Mucosa of rectum (tissue), 2 donors: ENCODE measurements at regions not wholly inside any gene's neighbourhood (a gene's known extent, or its start where the extent isn't known, plus 50 kb on each side); places are given as distances from the start of the nearest gene placed in this dataset.

Experiments
- H3K27ac ChIP-seq, 2 donors: one replicate each; pipeline ENCODE4 v1.7.0; 2013; ENCODE audit warnings: inconsistent platforms in 2 of 2, low read depth in 2 of 2, low read length in 2 of 2
- H3K27me3 ChIP-seq, 2 donors: one replicate each; pipeline ENCODE4 v1.7.0; 2013; ENCODE audit warnings: low read length in 2 of 2; ENCODE audit not compliant: control insufficient read depth in 2 of 2, insufficient read depth in 2 of 2
- H3K36me3 ChIP-seq, 2 donors: one replicate each; pipeline ENCODE4 v1.7.0; 2013; ENCODE audit warnings: low read length in 2 of 2; ENCODE audit not compliant: control insufficient read depth in 2 of 2, insufficient read depth in 2 of 2
- H3K4me1 ChIP-seq, 2 donors: one replicate each; pipeline ENCODE4 v1.7.0; 2013; ENCODE audit warnings: low read length in 2 of 2, mild to moderate bottlenecking in 1 of 2; ENCODE audit not compliant: control insufficient read depth in 2 of 2, insufficient read depth in 2 of 2
- H3K4me3 ChIP-seq, 2 donors: one replicate each; pipeline ENCODE4 v1.7.0; 2013; ENCODE audit warnings: low read length in 2 of 2
- H3K9ac ChIP-seq, 2 donors: one replicate each; pipeline ENCODE4 v1.7.0; 2013; ENCODE audit warnings: low read length in 2 of 2, low read depth in 1 of 2, mild to moderate bottlenecking in 1 of 2
- H3K9me3 ChIP-seq, 2 donors: one replicate each; pipeline ENCODE4 v1.7.0; 2013; ENCODE audit warnings: low read length in 2 of 2; ENCODE audit not compliant: control insufficient read depth in 2 of 2
- donor health status: healthy.
- donor health status: Normal muscosa, but diverticular disease.

DNA sequence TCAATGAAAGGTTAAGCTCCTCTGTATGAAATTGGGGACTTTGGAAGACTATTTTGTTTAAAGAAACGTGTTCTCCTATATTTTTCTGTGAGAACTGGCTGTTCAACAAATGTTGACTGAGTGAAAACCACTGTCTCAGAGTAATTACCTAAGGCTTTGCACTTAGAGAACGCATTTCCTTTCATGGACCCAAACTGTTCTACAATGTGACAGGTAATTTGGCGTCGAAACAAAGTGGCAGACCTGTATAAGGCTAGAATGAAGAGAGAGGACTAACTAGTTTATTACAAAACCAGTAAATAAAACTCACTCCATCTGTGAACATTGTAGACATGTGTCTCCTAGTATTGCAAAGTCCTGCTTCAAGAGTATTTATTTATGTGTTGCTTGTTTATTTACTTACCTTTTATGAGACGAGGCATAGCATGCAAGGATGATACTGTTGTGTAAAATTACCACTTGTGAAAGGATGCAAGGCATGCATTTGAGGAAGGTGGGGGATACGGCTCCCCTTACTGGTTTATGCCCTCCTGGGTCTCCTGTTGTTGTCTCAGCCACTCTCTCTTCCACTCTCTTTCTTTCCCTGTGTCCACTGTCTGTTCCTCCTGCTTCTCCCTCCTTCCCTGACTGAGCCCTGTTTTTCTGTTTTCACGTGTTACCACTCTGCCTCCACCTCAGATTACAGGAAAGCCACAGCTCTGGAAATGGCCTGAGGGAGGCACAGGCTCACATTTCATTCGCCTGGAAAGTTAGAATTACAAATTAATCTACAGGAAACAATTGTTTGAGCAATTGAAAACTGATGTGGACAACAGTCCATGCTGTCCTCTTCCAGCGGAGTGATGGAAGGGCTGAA, 444.0 kb upstream of the ZNF608 start:
- H3K9me3 ChIP-seq: no peaks in the 10 kb centered on the region
- no peak overlapping the region for H3K9ac ChIP-seq
- H3K36me3 ChIP-seq: no peaks in the 10 kb centered on the region
- no peaks in the 10 kb centered on the region for H3K27me3 ChIP-seq
- no peak overlapping the region for H3K27ac ChIP-seq
- H3K4me1 ChIP-seq: no peaks in the 10 kb centered on the region
- H3K4me3 ChIP-seq: no peak overlapping the region

DNA sequence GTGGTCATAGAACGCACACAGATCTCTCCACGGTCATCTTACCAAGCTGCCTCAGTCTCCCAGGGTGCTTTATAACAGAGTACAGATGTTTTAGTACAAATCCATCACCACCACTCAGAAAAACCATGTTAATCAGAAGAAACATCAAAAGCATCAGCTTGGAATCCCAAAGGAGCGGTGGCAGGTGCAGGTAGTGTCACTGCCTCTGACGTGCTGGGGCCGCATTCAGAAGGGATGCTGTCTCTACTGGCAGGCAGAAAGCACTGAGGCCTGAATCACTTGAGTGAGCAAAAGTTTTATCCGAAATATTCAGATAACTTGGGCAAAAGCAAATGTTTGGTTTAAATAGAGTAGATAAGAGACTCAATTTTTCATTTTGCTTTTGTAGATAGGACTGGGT, 448.4 kb upstream of the ZNF608 start:
- Histone ChIP-seq H3K27ac (no peak overlapping the region), H3K36me3 (no peaks in the 10 kb centered on the region), H3K4me1 (peaks cover 3 to 5% of the 10 kb centered on the region in 2 donors), H3K9ac (no peak overlapping the region), H3K9me3 (no peaks in the 10 kb centered on the region), H3K4me3 (no peak overlapping the region), H3K27me3 (no peaks in the 10 kb centered on the region)

DNA sequence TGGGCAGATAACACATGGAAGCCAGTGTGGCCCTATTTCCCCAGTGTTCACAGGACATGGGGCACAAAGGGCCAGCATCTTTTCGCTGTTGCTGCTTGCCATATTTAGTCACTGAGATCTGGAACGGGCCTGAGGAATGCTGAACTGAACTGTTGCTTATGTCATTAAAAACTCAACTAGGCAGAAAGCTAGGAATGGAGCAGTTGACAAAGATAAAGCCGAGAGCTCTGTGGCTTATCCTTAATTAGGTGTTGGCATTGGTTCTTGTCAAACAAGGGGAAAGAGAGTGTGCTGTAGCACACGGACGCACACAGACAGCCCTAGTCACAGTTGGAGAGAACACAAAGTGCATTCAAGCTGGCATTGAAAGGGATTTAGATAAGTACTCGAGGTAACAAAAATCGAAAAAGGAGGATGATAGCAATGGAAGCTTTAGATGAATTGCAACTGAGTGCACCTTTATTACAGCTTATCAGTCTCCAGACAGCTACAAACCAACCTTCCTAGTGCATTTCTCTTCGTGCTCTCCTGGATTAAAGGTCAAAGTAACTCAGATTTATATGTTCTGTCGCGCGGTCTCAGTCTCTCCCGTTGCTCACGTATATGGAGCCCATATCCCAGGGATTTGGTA, 450.2 kb upstream of the ZNF608 start:
- peak overlapping the region in 1 of 2 donors; percentile 26 for H3K4me3 ChIP-seq
- H3K4me1 ChIP-seq: peaks cover 3 to 5% of the 10 kb centered on the region in 2 donors
- H3K9ac ChIP-seq: no peak overlapping the region
- no peaks in the 10 kb centered on the region for H3K36me3 ChIP-seq
- no peaks in the 10 kb centered on the region for H3K27me3 ChIP-seq
- no peak overlapping the region for H3K27ac ChIP-seq
- no peaks in the 10 kb centered on the region for H3K9me3 ChIP-seq

DNA sequence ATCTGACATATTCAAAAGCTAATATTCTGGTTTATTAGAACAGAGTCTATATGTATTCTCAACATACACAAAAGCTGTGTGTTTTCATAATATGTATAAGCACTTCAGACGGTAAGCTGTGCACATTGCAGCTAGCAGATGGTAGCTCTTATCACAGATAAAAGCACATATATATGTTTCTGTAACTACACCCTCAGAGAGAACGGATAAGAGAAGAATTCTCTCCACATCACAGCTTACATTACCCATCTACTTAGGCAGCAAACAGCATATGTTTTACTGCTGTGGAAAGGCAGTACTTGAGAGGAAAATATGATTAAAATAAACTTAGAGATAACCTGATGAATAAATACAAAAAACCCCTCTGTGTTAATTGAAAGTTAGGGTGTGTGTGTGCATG, 450.9 kb upstream of the ZNF608 start:
- Histone ChIP-seq H3K27me3 (no peaks in the 10 kb centered on the region), H3K27ac (no peak overlapping the region), H3K4me1 (peaks cover 3 to 5% of the 10 kb centered on the region in 2 donors), H3K36me3 (no peaks in the 10 kb centered on the region), H3K9me3 (no peaks in the 10 kb centered on the region), H3K9ac (no peak overlapping the region), H3K4me3 (no peak overlapping the region)

DNA sequence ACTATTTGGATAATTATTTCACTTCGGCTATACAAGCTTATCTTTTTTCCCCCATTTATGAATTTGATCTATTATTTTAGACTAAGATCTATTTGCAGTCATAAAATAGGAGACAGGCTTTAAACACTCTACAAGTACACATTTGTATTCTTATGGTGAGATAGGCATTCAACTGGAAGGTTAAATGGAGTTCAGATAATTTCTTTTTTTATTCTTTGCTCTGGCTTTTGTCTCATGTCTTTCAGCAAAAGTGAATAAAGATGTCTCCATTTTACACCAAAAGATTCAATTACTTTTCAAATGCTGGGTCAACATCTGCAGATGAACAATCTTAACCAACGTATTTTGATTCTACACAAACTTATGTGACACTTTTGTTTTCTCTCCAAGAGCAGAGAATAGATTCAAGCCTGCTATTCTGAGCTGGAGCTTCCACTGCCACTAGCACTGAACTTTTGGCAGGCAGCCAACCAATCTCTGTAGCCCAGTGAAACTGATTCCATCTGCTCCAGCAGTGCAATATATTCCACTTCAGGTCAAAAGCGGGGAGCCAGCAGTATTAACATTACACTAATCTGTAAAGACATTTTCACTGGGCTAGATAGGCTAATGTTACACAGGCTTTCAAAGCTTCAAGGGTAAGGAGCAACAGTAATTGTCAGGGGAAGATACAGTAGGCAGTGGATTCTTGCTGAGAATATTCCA, 452.0 kb upstream of the ZNF608 start:
- Histone ChIP-seq H3K27ac (no peak overlapping the region), H3K4me1 (peaks cover 3 to 5% of the 10 kb centered on the region in 2 donors), H3K9ac (no peak overlapping the region), H3K36me3 (no peaks in the 10 kb centered on the region), H3K27me3 (no peaks in the 10 kb centered on the region), H3K9me3 (no peaks in the 10 kb centered on the region), H3K4me3 (no peak overlapping the region)

DNA sequence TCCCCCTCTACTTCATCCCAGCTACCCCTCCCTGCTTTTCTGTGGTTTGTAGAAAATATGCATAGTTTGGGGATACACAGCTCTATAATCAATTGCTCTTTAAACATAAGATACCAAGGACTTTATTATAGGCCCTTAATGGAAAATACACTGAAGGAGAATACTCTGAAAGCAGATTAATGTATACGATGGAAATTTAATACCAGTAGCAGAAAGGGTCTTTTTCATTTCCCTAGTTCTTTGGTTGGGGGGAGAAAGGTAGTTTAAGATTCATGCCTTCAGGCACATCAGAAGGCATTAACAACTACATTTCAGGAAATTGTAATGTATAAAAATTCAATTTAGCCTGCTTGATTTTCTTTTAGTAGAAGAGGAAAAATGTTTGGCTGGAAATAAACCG, 452.9 kb upstream of the ZNF608 start:
- no peak overlapping the region for H3K27ac ChIP-seq
- no peak overlapping the region for H3K4me3 ChIP-seq
- H3K36me3 ChIP-seq: no peaks in the 10 kb centered on the region
- H3K4me1 ChIP-seq: peaks cover 3 to 5% of the 10 kb centered on the region in 2 donors
- H3K27me3 ChIP-seq: no peaks in the 10 kb centered on the region
- no peak overlapping the region for H3K9ac ChIP-seq
- no peaks in the 10 kb centered on the region for H3K9me3 ChIP-seq

DNA sequence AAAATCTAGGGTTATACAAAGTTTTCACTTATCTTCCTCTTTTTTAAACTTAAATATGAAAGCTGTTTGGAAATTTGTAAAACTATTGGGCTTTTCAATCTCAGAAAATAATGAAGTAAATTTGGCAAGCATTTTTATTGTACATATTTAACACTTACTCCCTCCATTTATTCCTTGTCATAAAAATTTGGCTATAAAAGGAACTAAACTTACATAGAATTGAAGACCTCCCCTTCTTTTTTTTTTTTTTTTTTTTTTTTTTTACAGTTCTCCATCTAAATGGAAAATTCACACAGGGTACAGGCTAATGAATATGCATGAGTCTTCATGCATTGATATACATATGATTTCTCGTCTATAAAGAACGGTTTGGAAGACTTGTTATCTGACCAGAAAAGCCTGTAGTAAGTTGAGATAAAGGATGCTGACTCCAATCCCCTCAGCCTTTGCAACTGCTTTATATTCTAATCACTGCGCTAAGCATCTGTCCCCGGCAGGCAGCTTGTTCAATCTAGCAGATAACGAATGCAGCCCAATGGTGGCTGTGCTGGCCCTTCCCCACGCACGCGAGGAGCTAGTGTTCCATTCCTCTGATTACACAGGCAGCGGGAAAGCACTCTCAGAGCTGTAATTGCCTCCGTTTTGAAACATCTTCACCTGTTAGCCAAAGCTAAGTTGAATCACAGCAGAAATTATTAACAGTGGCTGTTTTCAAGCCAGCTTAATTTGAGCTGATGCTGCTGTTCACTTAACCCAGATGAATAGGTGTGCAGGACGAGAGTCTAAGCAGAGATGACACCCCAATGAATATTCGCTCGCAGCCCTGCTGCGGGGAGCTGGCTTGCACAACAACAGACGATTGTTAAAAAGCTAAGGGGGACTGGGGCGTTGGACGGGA, 453.8 kb upstream of the ZNF608 start:
- Histone ChIP-seq H3K9me3 (no peaks in the 10 kb centered on the region), H3K4me1 (peaks cover 3 to 5% of the 10 kb centered on the region in 2 donors), H3K4me3 (peak overlapping the region; percentile 25 to 51), H3K27me3 (no peaks in the 10 kb centered on the region), H3K27ac (no peak overlapping the region), H3K36me3 (no peaks in the 10 kb centered on the region), H3K9ac (no peak overlapping the region)

DNA sequence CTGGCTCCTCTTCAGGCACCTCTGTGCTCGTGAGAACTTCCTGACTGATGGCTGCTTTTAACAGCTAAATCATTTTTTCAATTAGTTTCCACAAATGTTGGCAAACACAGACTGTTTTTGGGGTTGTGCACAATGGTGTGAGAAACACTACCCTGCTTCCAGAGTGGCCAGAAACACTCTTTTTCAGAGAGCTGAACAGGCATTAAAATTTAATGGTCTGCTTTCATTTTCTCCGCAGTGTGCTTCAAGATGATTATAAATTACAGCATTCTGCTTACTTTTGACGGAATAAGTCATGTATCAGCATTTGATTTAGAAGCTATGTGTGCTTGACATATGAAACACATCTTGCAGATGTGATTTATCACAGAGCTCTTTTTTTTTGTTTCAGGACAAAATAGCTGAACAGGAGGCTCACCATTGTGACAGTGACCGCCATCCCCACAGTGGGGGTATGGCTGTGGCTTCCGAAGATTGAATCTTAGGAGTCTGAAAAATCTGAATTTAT, 454.5 kb upstream of the ZNF608 start:
- no peak overlapping the region for H3K27ac ChIP-seq
- H3K4me1 ChIP-seq: peaks cover 3 to 5% of the 10 kb centered on the region in 2 donors
- H3K9me3 ChIP-seq: no peaks in the 10 kb centered on the region
- peak overlapping the region in 1 of 2 donors; percentile 51 for H3K4me3 ChIP-seq
- H3K36me3 ChIP-seq: no peaks in the 10 kb centered on the region
- H3K9ac ChIP-seq: no peak overlapping the region
- H3K27me3 ChIP-seq: no peaks in the 10 kb centered on the region

DNA sequence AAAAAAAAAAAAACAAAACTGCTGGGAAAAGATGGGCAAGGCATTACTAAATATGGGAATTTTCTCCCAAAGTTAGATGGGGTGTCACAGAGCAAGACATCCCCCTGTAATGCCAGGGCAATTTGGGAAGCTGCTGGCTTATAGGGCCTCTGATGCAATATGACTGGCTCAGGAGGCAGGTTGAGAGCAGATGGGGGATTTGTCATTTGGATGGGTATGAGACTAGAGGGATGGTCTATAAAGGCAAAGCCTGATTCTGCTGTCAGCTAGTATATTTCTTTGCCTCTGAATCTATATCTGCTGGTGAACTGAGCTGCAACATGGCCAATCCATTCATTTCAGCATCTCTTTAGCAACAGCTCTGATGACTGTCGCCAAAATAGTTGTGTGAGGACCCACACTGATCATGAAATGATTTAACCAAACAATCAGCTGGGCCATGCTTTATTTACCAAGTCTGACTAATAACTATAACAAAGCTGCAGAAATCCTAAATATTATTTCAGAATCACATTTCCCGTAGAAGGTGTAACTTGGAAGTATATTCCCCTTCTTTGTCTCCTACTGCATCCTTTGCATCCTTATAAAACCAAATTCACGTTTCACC, 455.1 kb upstream of the ZNF608 start:
- Histone ChIP-seq H3K27ac (no peak overlapping the region), H3K9me3 (no peaks in the 10 kb centered on the region), H3K27me3 (no peaks in the 10 kb centered on the region), H3K9ac (no peak overlapping the region), H3K36me3 (no peaks in the 10 kb centered on the region), H3K4me3 (no peak overlapping the region), H3K4me1 (peaks cover 2% of the 10 kb centered on the region in 2 donors)
